ENCODE measurements at regions not wholly inside any gene's neighbourhood (a gene's known extent, or its start where the extent isn't known, plus 50 kb on each side); places are given as distances from the start of the nearest gene placed in this dataset.
A peak's percentile ranks its signal among the peaks of the same experiment; 100 is the strongest.

DNA sequence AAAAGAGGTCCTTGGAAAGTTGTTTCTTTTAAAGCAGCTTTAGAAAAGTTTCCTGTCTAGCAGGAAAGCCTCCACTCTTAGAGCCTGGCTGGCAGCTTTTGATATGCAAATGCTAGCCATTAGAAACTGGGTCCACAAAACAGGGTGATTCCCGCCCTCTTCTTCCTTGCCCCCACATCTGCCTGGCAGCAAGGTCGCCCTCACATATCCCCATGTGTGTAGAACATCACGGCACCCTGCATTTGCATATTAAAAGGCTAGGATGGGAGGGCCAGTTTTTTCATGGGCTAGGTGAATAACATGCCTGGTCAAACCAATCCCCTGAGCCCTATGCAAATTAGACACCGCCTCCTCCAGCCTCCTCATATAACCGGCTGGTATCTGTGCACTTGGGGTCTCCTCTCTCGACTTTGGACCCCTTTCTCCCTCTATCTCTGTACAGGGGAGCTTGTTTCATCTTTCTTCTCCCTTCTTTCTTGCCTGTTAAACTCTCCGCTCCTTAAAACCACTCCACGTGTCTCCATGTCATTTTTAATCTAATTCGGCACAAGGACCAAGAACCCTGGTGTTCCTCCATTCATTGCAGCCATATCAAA lies 426.8 kb upstream of the CTNND2 start:
- H3K4me2 ChIP-seq (ENCODE audit: insufficient read depth, insufficient read length, low read length), result no peak overlapping the region
- H3T11ph ChIP-seq (ENCODE audit: low read length), result no peak overlapping the region
- no peak overlapping the region for H2AK5ac ChIP-seq (ENCODE audit: insufficient read length, low read length)
- H4K91ac ChIP-seq (ENCODE audit: insufficient read length, low read depth, low read length), result no peak overlapping the region
- H4K5ac ChIP-seq (ENCODE audit: insufficient read length, low read depth, low read length), result no peak overlapping the region
- peak overlapping the region; percentile 74 to 98 (median 82) for H3K27ac Mint-ChIP-seq
- WGBS (ENCODE audit: extremely low coverage, insufficient read length, low lambda C conversion rate), result no CpG with 5 or more reads among the region's 9 CpGs
- DNase-seq, result peak; percentile 97
- H2BK120ac ChIP-seq (ENCODE audit: low read depth, low read length, poor library complexity, severe bottlenecking), result no peak overlapping the region
- H2BK20ac ChIP-seq (ENCODE audit: low read depth, low read length, poor library complexity, severe bottlenecking), result no peak overlapping the region
- no peak overlapping the region for H4K8ac ChIP-seq (replicated peaks; ENCODE audit: insufficient read length, low read depth, low read length)
- no peaks in the 10 kb centered on the region for H3K79me2 ChIP-seq (ENCODE audit: insufficient read depth, low read length)
- no peaks in the 10 kb centered on the region for H3K27me3 ChIP-seq (ENCODE audit: insufficient read depth, low read length)
- H3K23me2 ChIP-seq (ENCODE audit: insufficient read length, low read depth, low read length, poor library complexity, severe bottlenecking), result no peaks in the 10 kb centered on the region
- no peak overlapping the region for H2BK12ac ChIP-seq (ENCODE audit: insufficient read length, low read depth, low read length)
- H3K4me3 Mint-ChIP-seq, result peak overlapping the region in 1 of 2 experiments; percentile 22; a peak in 2 of 5 replicates
- peaks cover 22 to 24% of the 10 kb centered on the region in 2 experiments for H3K9me3 Mint-ChIP-seq
- peaks cover 24 to 32% (median 27%) of the 10 kb centered on the region in 3 experiments for H3K36me3 Mint-ChIP-seq (ENCODE audit: insufficient read depth in 1 of 3, low read depth in 3 of 3)
- H3K18ac ChIP-seq (ENCODE audit: insufficient read length, low read depth, low read length), result peak overlapping the region; percentile 44
- peaks cover 7% of the 10 kb centered on the region; the same call in 1 of the 2 replicates for H3K4me1 ChIP-seq (ENCODE audit: insufficient read depth, low read length)
- TF ChIP-seq, protein P1, sequence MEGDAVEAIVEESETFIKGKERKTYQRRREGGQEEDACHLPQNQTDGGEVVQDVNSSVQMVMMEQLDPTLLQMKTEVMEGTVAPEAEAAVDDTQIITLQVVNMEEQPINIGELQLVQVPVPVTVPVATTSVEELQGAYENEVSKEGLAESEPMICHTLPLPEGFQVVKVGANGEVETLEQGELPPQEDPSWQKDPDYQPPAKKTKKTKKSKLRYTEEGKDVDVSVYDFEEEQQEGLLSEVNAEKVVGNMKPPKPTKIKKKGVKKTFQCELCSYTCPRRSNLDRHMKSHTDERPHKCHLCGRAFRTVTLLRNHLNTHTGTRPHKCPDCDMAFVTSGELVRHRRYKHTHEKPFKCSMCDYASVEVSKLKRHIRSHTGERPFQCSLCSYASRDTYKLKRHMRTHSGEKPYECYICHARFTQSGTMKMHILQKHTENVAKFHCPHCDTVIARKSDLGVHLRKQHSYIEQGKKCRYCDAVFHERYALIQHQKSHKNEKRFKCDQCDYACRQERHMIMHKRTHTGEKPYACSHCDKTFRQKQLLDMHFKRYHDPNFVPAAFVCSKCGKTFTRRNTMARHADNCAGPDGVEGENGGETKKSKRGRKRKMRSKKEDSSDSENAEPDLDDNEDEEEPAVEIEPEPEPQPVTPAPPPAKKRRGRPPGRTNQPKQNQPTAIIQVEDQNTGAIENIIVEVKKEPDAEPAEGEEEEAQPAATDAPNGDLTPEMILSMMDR (conservative IDR thresholded peaks at IDR 0.05), result no peak
- no peaks in the 10 kb centered on the region for H3K79me1 ChIP-seq (ENCODE audit: insufficient read depth, low read depth, low read length, poor library complexity, severe bottlenecking)
- no peak overlapping the region for H3K56ac ChIP-seq (ENCODE audit: insufficient read length, low read depth, low read length)
- H2BK15ac ChIP-seq (ENCODE audit: low read depth, low read length), result no peak overlapping the region
- no peak overlapping the region for H3K23ac ChIP-seq (ENCODE audit: insufficient read length, low read depth, low read length)
- H3K27me3 Mint-ChIP-seq (ENCODE audit: low read depth), result no peaks in the 10 kb centered on the region
- H3K9ac ChIP-seq (ENCODE audit: extremely low read depth, insufficient read length, low read length), result no peak overlapping the region
- H3K14ac ChIP-seq (ENCODE audit: insufficient read depth, low read length), result no peak overlapping the region
- H3K27ac ChIP-seq (ENCODE audit: insufficient read length, low read depth, low read length), result peak overlapping the region; percentile 87
- peaks cover 12% of the 10 kb centered on the region for H3K9me3 ChIP-seq (ENCODE audit: control insufficient read depth, low read depth, low read length)
- H3K4ac ChIP-seq (ENCODE audit: low read depth, low read length), result no peak overlapping the region
- H2BK5ac ChIP-seq (ENCODE audit: insufficient read length, low read length), result no peak overlapping the region
- peaks cover 56 to 66% of the 10 kb centered on the region in 2 experiments for H3K4me1 Mint-ChIP-seq
- H2AFZ ChIP-seq (ENCODE audit: low read length), result no peak overlapping the region
- no peaks in the 10 kb centered on the region for H4K20me1 ChIP-seq (ENCODE audit: control insufficient read depth, insufficient read depth, insufficient read length)
